Pancreas (tissue), 10 donors: ENCODE measurements at regions not wholly inside any gene's neighbourhood (a gene's known extent, or its start where the extent isn't known, plus 50 kb on each side); places are given as distances from the start of the nearest gene placed in this dataset.

ENCODE experiments used
- ATAC-seq, 4 donors: fragments of 200-7000 bp; cut with Tn5 transposase; one replicate each; pipeline versions ENCODE4 v1.8.0 to v1.9.1; 2020; ENCODE audit warnings: mild to moderate bottlenecking in 4 of 4, moderate library complexity in 4 of 4
- DNase-seq, 6 donors: peaks; one replicate each; pipeline ENCODE4 v3.0.0-alpha.2; 2020
- FAIRE-seq: peaks from 2 replicates; lab custom pipeline; 2012; peaks lifted over from hg19 to GRCh38; lab: Jason Lieb, UNC
- H3K27ac ChIP-seq, 4 donors: fragments of 200-600 bp; sonication (generic); 1 replicate in 3 of 4; 2 replicates in 1 of 4; pipeline versions ENCODE4 v1.5.0 to v1.8.0; 2020
- H3K27me3 ChIP-seq, 4 donors: fragments of 200-600 bp; one replicate each; pipeline ENCODE4 v1.8.0; 2021
- H3K36me3 ChIP-seq, 3 donors: fragments of 200-600 bp; sonication (generic) in 1 of 3; one replicate each; pipeline versions ENCODE4 v1.5.0 to v1.8.0; 2020 to 2021
- H3K4me1 ChIP-seq, 3 donors: fragments of 200-600 bp; one replicate each; pipeline ENCODE4 v1.8.0; 2021
- H3K4me3 ChIP-seq, 4 donors: fragments of 200-600 bp; sonication (generic) in 2 of 4; one replicate each; pipeline versions ENCODE4 v1.5.0 to v1.8.0; 2020 to 2021
- H3K9me3 ChIP-seq, 4 donors: fragments of 200-600 bp; one replicate each; pipeline ENCODE4 v1.8.0; 2021
- WGBS, 2 donors: extraction: QIAGEN DNeasy Blood & Tissue Kit; methylation state at CpG; one replicate each; pipeline ENCODE4 v1.1.7; 2013; 5-methylcytosine and 5-hydroxymethylcytosine counted together
- intact Hi-C, 3 donors: fragments of 100-400 bp; cut with DNase I; formaldehyde crosslinking; loops; one replicate each; pipeline versions ENCODE4 v1.11.1 to v1.14.2; 2022
- TF ChIP-seq, protein P1 (sequence below), 4 donors: fragments of 200-600 bp; sonication (generic) in 3 of 4; IDR thresholded peaks; one replicate each; pipeline versions ENCODE4 v1.5.0 to v1.8.0; 2021; ENCODE audit warnings: antibody characterized with exemption in 4 of 4
- donor health status: healthy with polysubstance abuse.
- donor health status: DM: no; HTN: no; CAD: no; lungs with moderate emphysema.
- donor health status: DM: no; HTN: no; CAD: no.
- donor health status: control.
- donor health status: control.
- donor health status: Bipolar disorder and iron deficiency.
- donor health status: DM: yes; HTN: yes; CAD: no.
- donor health status: DM: no; HTN: no; CAD: no.
- donor health status: DM: no; HTN: no; CAD: no.
- donor health status: DM: yes; HTN: yes; CAD: no.

DNA sequence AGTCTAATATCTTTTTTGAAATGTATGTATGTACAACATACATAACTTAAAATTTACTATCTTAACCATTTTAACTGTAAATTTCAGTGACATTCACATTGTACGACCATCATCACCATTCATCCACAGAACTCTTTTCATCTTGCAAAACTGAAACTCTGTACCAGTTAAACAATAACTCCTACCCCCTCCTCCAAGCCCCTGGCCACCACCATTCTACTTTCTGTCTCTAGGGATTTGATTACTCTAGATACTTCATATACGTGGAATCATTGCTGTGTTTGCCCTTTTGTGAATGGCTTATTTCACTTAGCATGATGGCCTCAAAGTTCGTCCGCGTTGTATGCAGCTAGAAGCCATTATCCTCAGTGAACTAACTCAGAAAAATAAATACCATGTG, 217.0 kb downstream of the METTL4 start:
- no peaks in the 10 kb centered on the region for H3K36me3 ChIP-seq
- H3K27me3 ChIP-seq: no peaks in the 10 kb centered on the region
- FAIRE-seq: no peak
- no peak overlapping the region for H3K4me3 ChIP-seq
- H3K4me1 ChIP-seq: no peaks in the 10 kb centered on the region
- TF ChIP-seq, protein P1, sequence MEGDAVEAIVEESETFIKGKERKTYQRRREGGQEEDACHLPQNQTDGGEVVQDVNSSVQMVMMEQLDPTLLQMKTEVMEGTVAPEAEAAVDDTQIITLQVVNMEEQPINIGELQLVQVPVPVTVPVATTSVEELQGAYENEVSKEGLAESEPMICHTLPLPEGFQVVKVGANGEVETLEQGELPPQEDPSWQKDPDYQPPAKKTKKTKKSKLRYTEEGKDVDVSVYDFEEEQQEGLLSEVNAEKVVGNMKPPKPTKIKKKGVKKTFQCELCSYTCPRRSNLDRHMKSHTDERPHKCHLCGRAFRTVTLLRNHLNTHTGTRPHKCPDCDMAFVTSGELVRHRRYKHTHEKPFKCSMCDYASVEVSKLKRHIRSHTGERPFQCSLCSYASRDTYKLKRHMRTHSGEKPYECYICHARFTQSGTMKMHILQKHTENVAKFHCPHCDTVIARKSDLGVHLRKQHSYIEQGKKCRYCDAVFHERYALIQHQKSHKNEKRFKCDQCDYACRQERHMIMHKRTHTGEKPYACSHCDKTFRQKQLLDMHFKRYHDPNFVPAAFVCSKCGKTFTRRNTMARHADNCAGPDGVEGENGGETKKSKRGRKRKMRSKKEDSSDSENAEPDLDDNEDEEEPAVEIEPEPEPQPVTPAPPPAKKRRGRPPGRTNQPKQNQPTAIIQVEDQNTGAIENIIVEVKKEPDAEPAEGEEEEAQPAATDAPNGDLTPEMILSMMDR (IDR thresholded peaks at IDR 0.05): no peak
- 72 to 77% methylated on average over 5 of the region's 5 CpGs for WGBS, 2 donors
- no peak for ATAC-seq
- H3K27ac ChIP-seq: no peak overlapping the region
- no peak for DNase-seq
- H3K9me3 ChIP-seq: no peaks in the 10 kb centered on the region
- intact Hi-C loops: no loop called here

DNA sequence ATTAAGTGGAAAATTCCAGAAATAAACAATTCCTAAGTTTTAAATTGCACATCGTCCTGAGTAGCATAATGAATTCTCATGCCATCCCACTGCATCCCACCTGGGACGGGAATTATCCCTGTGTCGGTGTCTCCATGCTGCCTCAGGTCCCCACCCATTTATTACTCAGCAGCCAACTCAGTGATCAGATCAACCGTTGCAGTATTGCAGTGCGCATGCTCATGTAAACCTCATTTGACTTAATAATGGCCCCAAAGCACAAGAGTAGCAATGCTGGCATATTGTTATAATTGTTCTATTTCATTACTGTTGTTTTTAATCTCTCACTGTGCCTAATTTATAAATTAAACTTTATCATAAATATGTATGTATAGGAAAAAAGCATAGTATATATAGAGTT, 214.4 kb downstream of the METTL4 start:
- FAIRE-seq (no peak), ATAC-seq (no peak), DNase-seq (no peak)
- Histone ChIP-seq H3K27ac (no peak overlapping the region), H3K9me3 (no peaks in the 10 kb centered on the region), H3K27me3 (no peaks in the 10 kb centered on the region), H3K4me3 (no peak overlapping the region), H3K36me3 (no peaks in the 10 kb centered on the region), H3K4me1 (no peaks in the 10 kb centered on the region)
- WGBS, 2 donors: 74 to 79% methylated on average over 5 of the region's 5 CpGs
- TF ChIP-seq, protein P1 (IDR thresholded peaks at IDR 0.05): no peak
- intact Hi-C loops: no loop called here

DNA sequence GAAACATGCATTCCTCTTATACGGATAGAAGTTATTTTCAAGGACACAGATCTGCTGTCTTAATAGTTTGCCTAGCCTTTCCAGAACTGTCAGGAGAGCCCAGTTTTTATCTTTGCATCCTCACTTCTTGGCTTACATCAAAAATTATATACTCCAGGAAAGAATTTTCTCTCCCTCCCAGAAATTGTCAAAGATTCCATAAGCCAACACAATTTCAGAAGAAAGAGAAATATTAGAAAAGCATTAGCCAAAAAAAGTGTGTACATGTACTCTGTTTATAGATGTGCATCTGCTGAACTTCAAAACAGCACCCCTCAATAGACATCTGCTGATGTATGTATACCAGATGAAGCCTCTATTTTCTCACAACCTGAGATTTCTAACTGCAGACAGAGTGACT, 210.4 kb downstream of the METTL4 start:
- no peak for DNase-seq
- no peaks in the 10 kb centered on the region for H3K4me1 ChIP-seq
- no peak for FAIRE-seq
- intact Hi-C loops: no loop called here
- no peak overlapping the region for H3K4me3 ChIP-seq
- TF ChIP-seq, protein P1 (IDR thresholded peaks at IDR 0.05): no peak
- H3K9me3 ChIP-seq: no peaks in the 10 kb centered on the region
- WGBS, 2 donors: 20 to 24% methylated on average over 1 of the region's 1 CpG
- H3K27ac ChIP-seq: no peak overlapping the region
- no peaks in the 10 kb centered on the region for H3K27me3 ChIP-seq
- H3K36me3 ChIP-seq: no peaks in the 10 kb centered on the region
- no peak for ATAC-seq

DNA sequence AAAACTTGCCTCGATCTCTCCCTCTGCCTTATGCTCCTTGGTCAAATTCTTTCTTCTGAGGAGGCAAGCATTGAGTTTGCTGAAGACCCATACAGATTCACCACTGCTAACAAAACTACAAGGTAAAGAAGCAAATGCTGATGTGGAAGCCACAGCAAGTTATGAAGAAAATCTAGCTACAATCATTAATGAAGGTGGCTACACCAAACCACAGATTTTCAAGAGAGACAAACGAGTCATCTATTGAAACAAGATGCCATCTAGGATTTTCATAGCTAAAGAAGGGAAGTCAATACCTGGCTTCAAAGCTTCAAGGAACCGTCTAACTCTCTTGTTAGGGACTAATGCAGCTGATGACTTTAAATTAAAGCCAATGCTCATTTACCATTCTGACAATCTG, 203.2 kb downstream of the METTL4 start:
- no peak for ATAC-seq
- no peak overlapping the region for H3K4me3 ChIP-seq
- WGBS, 2 donors: 62 to 63% methylated on average over 3 of the region's 3 CpGs
- no peak for DNase-seq
- TF ChIP-seq, protein P1 (IDR thresholded peaks at IDR 0.05): no peak
- intact Hi-C loops: no loop called here
- no peaks in the 10 kb centered on the region for H3K9me3 ChIP-seq
- FAIRE-seq: no peak
- H3K4me1 ChIP-seq: no peaks in the 10 kb centered on the region
- H3K36me3 ChIP-seq: no peaks in the 10 kb centered on the region
- no peak overlapping the region for H3K27ac ChIP-seq
- H3K27me3 ChIP-seq: no peaks in the 10 kb centered on the region

GRCh38 chr18:2376707-2377106, 194.6 kb downstream of the METTL4 start:
- Histone ChIP-seq H3K4me1 (no peaks in the 10 kb centered on the region), H3K36me3 (no peaks in the 10 kb centered on the region), H3K27ac (no peak overlapping the region), H3K27me3 (no peaks in the 10 kb centered on the region), H3K4me3 (no peak overlapping the region), H3K9me3 (no peaks in the 10 kb centered on the region)
- no peak for DNase-seq
- intact Hi-C loops: no loop called here
- TF ChIP-seq, protein P1 (IDR thresholded peaks at IDR 0.05): no peak
- ATAC-seq: no peak
- WGBS, 2 donors: 59 to 69% methylated on average over 2 of the region's 2 CpGs
- FAIRE-seq: no peak
